HepG2 (cell line): ENCODE measurements at regions not wholly inside any gene's neighbourhood (a gene's known extent, or its start where the extent isn't known, plus 50 kb on each side); places are given as distances from the start of the nearest gene placed in this dataset.

Source experiments
- ATAC-seq: fragments of 200-7000 bp; cut with Tn5 transposase; 3 replicates; pipeline ENCODE4 v1.9.1; 2020; ENCODE audit warnings: mild to moderate bottlenecking, moderate library complexity
- BruUV-seq: library from RNA; stranded (reverse); fragments of 400-500 nt; replicated peaks from 2 replicates; lab custom pipeline; 2021; lab: Mats Ljungman, UMichigan
- CTCF ChIA-PET: fragments of 300-600 bp; formaldehyde crosslinking; extraction: SDS; loops from one replicate; lab custom pipeline; 2021; ENCODE audit warnings: low total read pairs, inconsistent platforms, low intra/inter-chr PET ratio; lab: Yijun Ruan, JAX
- POLR2A ChIA-PET: fragments of 350-600 bp; sonication (Branson Sonifier 250); formaldehyde crosslinking; loops from one replicate; lab custom pipeline; 2020; ENCODE audit warnings: antibody characterized with exemption, inconsistent platforms; lab: Yijun Ruan, JAX
- DNase-seq: peaks from one replicate; pipeline ENCODE4 v3.0.0-alpha.2; 2015; ENCODE audit warnings: low spot score
- FAIRE-seq: peaks from 3 replicates; lab custom pipeline; 2011; peaks lifted over from hg19 to GRCh38; lab: Jason Lieb, UNC
- H2AFZ ChIP-seq: one replicate; pipeline ENCODE4 v1.6.1; 2011; ENCODE audit warnings: low read length, inconsistent platforms
- H3K27ac ChIP-seq: fragments of 300-600 bp; 3 replicates; pipeline ENCODE4 v1.8.0; 2011; ENCODE audit warnings: mixed run types, mild to moderate bottlenecking, mixed read lengths, low read length, inconsistent platforms; ENCODE audit not compliant: insufficient read depth; ENCODE audit errors: extremely low read length
- H3K27me3 ChIP-seq, 2 experiments: fragments of 200-600 bp in 1 of 2; 2 replicates in 1 of 2; 3 replicates in 1 of 2; pipeline versions ENCODE4 v1.6.0 to v1.8.0; 2011; ENCODE audit warnings: low read length in 2 of 2, mild to moderate bottlenecking in 2 of 2, moderate library complexity in 2 of 2, inconsistent platforms in 1 of 2; ENCODE audit not compliant: insufficient read depth in 2 of 2, control insufficient read depth in 1 of 2
- H3K36me3 ChIP-seq, 2 experiments: fragments of 200-600 bp in 1 of 2; replicated peaks in 1 of 2; 2 replicates in 1 of 2; 3 replicates in 1 of 2; pipeline versions ENCODE4 v1.5.1 to v1.8.0; 2011; ENCODE audit warnings: low read length in 2 of 2, inconsistent platforms in 1 of 2; ENCODE audit not compliant: insufficient read depth in 2 of 2, control insufficient read depth in 1 of 2
- H3K4me1 ChIP-seq: 2 replicates; pipeline ENCODE4 v1.5.1; 2012; ENCODE audit warnings: low read length, inconsistent platforms; ENCODE audit not compliant: insufficient read depth
- H3K4me2 ChIP-seq: 2 replicates; pipeline ENCODE4 v1.6.0; 2011; ENCODE audit warnings: low read depth, low read length, inconsistent platforms
- H3K4me3 ChIP-seq, 3 experiments: fragments of 200-600 bp in 1 of 3; sonication (generic), shearing (Covaris generic) in 1 of 3; replicated peaks in 1 of 3; 2 replicates each; pipeline ENCODE4 v1.5.1; 2011 to 2016; ENCODE audit warnings: low read length in 3 of 3, inconsistent platforms in 2 of 3, low read depth in 2 of 3, mild to moderate bottlenecking in 2 of 3, control low read depth in 1 of 3, mixed read lengths in 1 of 3; ENCODE audit not compliant: insufficient read depth in 1 of 3
- H3K79me2 ChIP-seq: one replicate; pipeline ENCODE4 v1.6.1; 2011; ENCODE audit warnings: low read length, inconsistent platforms; ENCODE audit not compliant: insufficient read depth
- H3K9ac ChIP-seq: 2 replicates; pipeline ENCODE4 v1.6.0; 2011; ENCODE audit warnings: mild to moderate bottlenecking, low read depth, low read length, inconsistent platforms; ENCODE audit not compliant: insufficient read depth
- H3K9me3 ChIP-seq: 2 replicates; pipeline ENCODE4 v1.5.1; 2012; ENCODE audit warnings: mild to moderate bottlenecking, low read length
- H4K20me1 ChIP-seq: 2 replicates; pipeline ENCODE4 v1.6.0; 2011; ENCODE audit warnings: inconsistent platforms, mild to moderate bottlenecking, low read length, moderate library complexity; ENCODE audit not compliant: insufficient read depth
- BCL6 ChIP-seq: IDR thresholded peaks from 2 replicates; pipeline ENCODE4 v1.6.1; 2016; ENCODE audit warnings: missing genetic modification reagents, missing compliant biosample characterization
- HDAC1 ChIP-seq: sonication (generic); formaldehyde crosslinking; IDR thresholded peaks from 2 replicates; pipeline ENCODE4 v1.5.1; 2020; ENCODE audit warnings: mild to moderate bottlenecking, missing genetic modification reagents
- IRF2 ChIP-seq: IDR thresholded peaks from 2 replicates; pipeline ENCODE4 v1.6.1; 2018; ENCODE audit warnings: missing genetic modification reagents, missing compliant biosample characterization
- KDM4B ChIP-seq: sonication (generic); formaldehyde crosslinking; IDR thresholded peaks from 2 replicates; pipeline ENCODE4 v1.4.0; 2020; ENCODE audit warnings: missing genetic modification reagents
- RFX1 ChIP-seq: fragments of 450-650 bp; IDR thresholded peaks from 2 replicates; pipeline ENCODE4 v1.6.1; 2017
- SMAD1 ChIP-seq: sonication (generic); formaldehyde crosslinking; IDR thresholded peaks from 2 replicates; pipeline ENCODE4 v1.4.0; 2020; ENCODE audit warnings: missing genetic modification reagents, low read depth, mild to moderate bottlenecking, borderline replicate concordance
- THRA ChIP-seq: sonication (generic); formaldehyde crosslinking; IDR thresholded peaks from 2 replicates; pipeline ENCODE4 v1.4.0; 2020; ENCODE audit warnings: missing genetic modification reagents, borderline replicate concordance
- YY1 ChIP-seq: IDR thresholded peaks from 2 replicates; pipeline ENCODE4 v1.6.1; 2011; ENCODE audit warnings: low read length, low read depth, moderate library complexity, mild to moderate bottlenecking; ENCODE audit not compliant: insufficient read depth, insufficient replicate concordance
- ZFP36 ChIP-seq: fragments of 150-350 bp; IDR thresholded peaks from 2 replicates; pipeline ENCODE4 v1.6.1; 2018; ENCODE audit warnings: borderline replicate concordance, low read length, low read depth; ENCODE audit not compliant: partially characterized antibody
- ZNF160 ChIP-seq: sonication (generic); formaldehyde crosslinking; IDR thresholded peaks from 2 replicates; pipeline ENCODE4 v1.8.0; 2022; ENCODE audit warnings: mild to moderate bottlenecking, inconsistent platforms, missing genetic modification reagents
- ZNF276 ChIP-seq: sonication (generic); formaldehyde crosslinking; IDR thresholded peaks from 2 replicates; pipeline ENCODE4 v1.4.0; 2020; ENCODE audit warnings: mild to moderate bottlenecking, low read depth, missing genetic modification reagents
- ZNF280D ChIP-seq: sonication (generic); formaldehyde crosslinking; IDR thresholded peaks from 2 replicates; pipeline ENCODE4 v1.5.1; 2020; ENCODE audit warnings: mild to moderate bottlenecking, missing genetic modification reagents
- ZNF282 ChIP-seq: fragments of 450-650 bp; IDR thresholded peaks from 2 replicates; pipeline ENCODE4 v1.6.1; 2018; ENCODE audit not compliant: partially characterized antibody
- ZNF547 ChIP-seq: sonication (generic); formaldehyde crosslinking; IDR thresholded peaks from 2 replicates; pipeline ENCODE4 v1.5.1; 2020; ENCODE audit warnings: mild to moderate bottlenecking, missing genetic modification reagents
- ZNF687 ChIP-seq: sonication (generic); formaldehyde crosslinking; IDR thresholded peaks from 2 replicates; pipeline ENCODE4 v1.5.1; 2020; ENCODE audit warnings: mild to moderate bottlenecking, missing genetic modification reagents, moderate library complexity
- WGBS: methylation state at CpG from one replicate; pipeline ENCODE4 v1.1.6; 2017; ENCODE audit warnings: low lambda C conversion rate; 5-methylcytosine and 5-hydroxymethylcytosine counted together
- in situ Hi-C: cut with HindIII; loops from 2 replicates; pipeline ENCODE4 v1.10.0; 2017; ENCODE audit warnings: low pct_unique_long_range_greater_than_20kb; ENCODE audit not compliant: extremely low pct_ligation_motif_present
- intact Hi-C: fragments of 100-400 bp; cut with micrococcal nuclease; formaldehyde crosslinking; loops from one replicate; pipeline ENCODE4 v1.10.0; 2022; ENCODE audit not compliant: unreplicated experiment

- intact Hi-C loops: loop anchor here (5.0 kb wide), 1 partner anchor 87 kb away; no protein-coding TSS in a partner anchor
- ATAC-seq: no peak
- in situ Hi-C loops: no loop called here
- H3K79me2 ChIP-seq: no peaks in the 10 kb centered on the region
- CTCF ChIA-PET: no interaction called here
- no peak for TF ChIP-seq ZNF282
- TF ChIP-seq THRA: no peak
- no peak for TF ChIP-seq ZNF280D (CRISPR knock-in tag)
- no peak for TF ChIP-seq ZNF547 (CRISPR knock-in tag)
- TF ChIP-seq ZNF160 (CRISPR knock-in tag): no peak
- no peak for TF ChIP-seq BCL6 (CRISPR knock-in tag)
- TF ChIP-seq RFX1: no peak
- no peak for TF ChIP-seq ZFP36
- no peak for TF ChIP-seq HDAC1 (CRISPR knock-in tag)
- no peak for TF ChIP-seq IRF2 (CRISPR knock-in tag)
- TF ChIP-seq YY1: no peak
- TF ChIP-seq ZNF276 (CRISPR knock-in tag): no peak
- no peak for TF ChIP-seq SMAD1 (CRISPR knock-in tag)
- TF ChIP-seq KDM4B: no peak
- no peak for TF ChIP-seq ZNF687
- no peak overlapping the region for H3K4me3 ChIP-seq
- no TSS peak for BruUV-seq
- no peak overlapping the region for H3K27ac ChIP-seq
- H4K20me1 ChIP-seq: no peaks in the 10 kb centered on the region
- FAIRE-seq: no peak
- no peaks in the 10 kb centered on the region; a peak in 1 of 5 replicates for H3K27me3 ChIP-seq
- no peaks in the 10 kb centered on the region for H3K9me3 ChIP-seq
- H3K9ac ChIP-seq: no peak overlapping the region
- no peaks in the 10 kb centered on the region for H3K4me1 ChIP-seq
- no peaks in the 10 kb centered on the region for H3K36me3 ChIP-seq
- POLR2A ChIA-PET: no interaction called here
- 60% methylated on average over 4 of the region's 4 CpGs for WGBS
- no peak for DNase-seq
- H3K4me2 ChIP-seq: no peak overlapping the region
- H2AFZ ChIP-seq: no peak overlapping the region
Observed at GRCh38 chr6:113394216-113394615, 462.9 kb upstream of the MARCKS start.
